Liver (tissue), 8 donors: ENCODE measurements at regions not wholly inside any gene's neighbourhood (a gene's known extent, or its start where the extent isn't known, plus 50 kb on each side); places are given as distances from the start of the nearest gene placed in this dataset.

ENCODE experiments used
- DNase-seq: peaks from one replicate; pipeline ENCODE4 v3.0.0-alpha.2; 2017; ENCODE audit warnings: low spot score
- H3K27ac ChIP-seq, 2 donors: one replicate each; pipeline ENCODE4 v1.7.0; 2013; ENCODE audit warnings: inconsistent platforms in 2 of 2, low read length in 2 of 2, control low read depth in 1 of 2, low read depth in 1 of 2, mild to moderate bottlenecking in 1 of 2
- H3K27me3 ChIP-seq, 4 donors: one replicate each; pipeline versions ENCODE4 v1.6.1 to v1.7.0; 2013; ENCODE audit warnings: low read length in 3 of 4, inconsistent platforms in 1 of 4, mild to moderate bottlenecking in 1 of 4, moderate library complexity in 1 of 4; ENCODE audit not compliant: control insufficient read depth in 4 of 4, insufficient read depth in 4 of 4
- H3K36me3 ChIP-seq, 4 donors: one replicate each; pipeline versions ENCODE4 v1.6.1 to v1.7.0; 2013; ENCODE audit warnings: low read length in 3 of 4, mild to moderate bottlenecking in 3 of 4, low read depth in 1 of 4, moderate library complexity in 1 of 4; ENCODE audit not compliant: control insufficient read depth in 4 of 4, insufficient read depth in 3 of 4
- H3K4me1 ChIP-seq, 4 donors: one replicate each; pipeline versions ENCODE4 v1.6.1 to v1.7.0; 2013; ENCODE audit warnings: low read length in 3 of 4, mild to moderate bottlenecking in 3 of 4, moderate library complexity in 1 of 4; ENCODE audit not compliant: control insufficient read depth in 4 of 4, insufficient read depth in 4 of 4
- H3K4me3 ChIP-seq, 3 donors: one replicate each; pipeline versions ENCODE4 v1.6.1 to v1.7.0; 2013; ENCODE audit warnings: low read length in 3 of 3, control low read depth in 1 of 3, low read depth in 1 of 3, mild to moderate bottlenecking in 1 of 3
- H3K9ac ChIP-seq, 2 donors: one replicate each; pipeline ENCODE4 v1.7.0; 2013; ENCODE audit warnings: low read length in 2 of 2, mild to moderate bottlenecking in 2 of 2, moderate library complexity in 2 of 2, control low read depth in 1 of 2, low read depth in 1 of 2
- H3K9me3 ChIP-seq, 4 donors: one replicate each; pipeline versions ENCODE4 v1.6.1 to v1.7.0; 2013; ENCODE audit warnings: low read length in 3 of 4; ENCODE audit not compliant: control insufficient read depth in 4 of 4
- ATF3 ChIP-seq: IDR thresholded peaks from 2 replicates; pipeline ENCODE4 v1.6.1; 2016; ENCODE audit warnings: antibody characterized with exemption
- EGR1 ChIP-seq, 2 donors: IDR thresholded peaks; 2 replicates each; pipeline ENCODE4 v1.6.1; 2016 to 2018; ENCODE audit warnings: antibody characterized with exemption in 2 of 2, low read depth in 2 of 2
- FOXA2 ChIP-seq: IDR thresholded peaks from 2 replicates; pipeline ENCODE4 v1.6.1; 2016; ENCODE audit warnings: antibody characterized with exemption
- HNF4A ChIP-seq, 2 donors: conservative IDR thresholded peaks; 2 replicates each; pipeline ENCODE4 v1.6.1; 2016; ENCODE audit warnings: antibody characterized with exemption in 2 of 2, mild to moderate bottlenecking in 2 of 2
- HNF4G ChIP-seq: IDR thresholded peaks from 2 replicates; pipeline ENCODE4 v1.6.1; 2016; ENCODE audit warnings: antibody characterized with exemption
- JUND ChIP-seq, 2 donors: IDR thresholded peaks; 2 replicates each; pipeline ENCODE4 v1.6.1; 2016; ENCODE audit warnings: antibody characterized with exemption in 2 of 2
- NR2F2 ChIP-seq: IDR thresholded peaks from 2 replicates; pipeline ENCODE4 v1.6.1; 2016; ENCODE audit warnings: antibody characterized with exemption
- RAD21 ChIP-seq, 2 donors: IDR thresholded peaks; 2 replicates each; pipeline ENCODE4 v1.6.1; 2016; ENCODE audit warnings: antibody characterized with exemption in 2 of 2, mild to moderate bottlenecking in 2 of 2
- RXRA ChIP-seq, 2 donors: IDR thresholded peaks; 2 replicates each; pipeline ENCODE4 v1.6.1; 2017 to 2018; ENCODE audit warnings: antibody characterized with exemption in 2 of 2, mild to moderate bottlenecking in 1 of 2
- SP1 ChIP-seq: IDR thresholded peaks from 2 replicates; pipeline ENCODE4 v1.6.1; 2018; ENCODE audit warnings: antibody characterized with exemption, mild to moderate bottlenecking
- TAF1 ChIP-seq: conservative IDR thresholded peaks from 2 replicates; pipeline ENCODE4 v1.6.1; 2016; ENCODE audit warnings: antibody characterized with exemption, mild to moderate bottlenecking
- YY1 ChIP-seq: IDR thresholded peaks from 2 replicates; pipeline ENCODE4 v1.6.1; 2016; ENCODE audit warnings: antibody characterized with exemption, mild to moderate bottlenecking
- ZBTB33 ChIP-seq: IDR thresholded peaks from 2 replicates; pipeline ENCODE4 v1.6.1; 2016; ENCODE audit warnings: antibody characterized with exemption
- WGBS: extraction: QIAGEN DNeasy Blood & Tissue Kit; methylation state at CpG from one replicate; pipeline ENCODE4 v1.1.7; 2013; 5-methylcytosine and 5-hydroxymethylcytosine counted together
- TF ChIP-seq, protein P1 (sequence below): IDR thresholded peaks from 2 replicates; pipeline ENCODE4 v1.6.1; 2016; ENCODE audit warnings: antibody characterized with exemption, mild to moderate bottlenecking
- TF ChIP-seq, protein P2 (sequence below): IDR thresholded peaks from 2 replicates; pipeline ENCODE4 v1.6.1; 2016; ENCODE audit warnings: antibody characterized with exemption
- TF ChIP-seq, protein P3 (sequence below): fragments of 150-350 bp; IDR thresholded peaks from 2 replicates; pipeline ENCODE4 v1.5.1; 2017; ENCODE audit warnings: improper control_type of control experiment, low read depth, low read length; ENCODE audit not compliant: missing input control
- donor health status: healthy.
- donor health status: healthy.
- donor health status: healthy.
- donor health status: healthy.
- donor health status: healthy.

DNA sequence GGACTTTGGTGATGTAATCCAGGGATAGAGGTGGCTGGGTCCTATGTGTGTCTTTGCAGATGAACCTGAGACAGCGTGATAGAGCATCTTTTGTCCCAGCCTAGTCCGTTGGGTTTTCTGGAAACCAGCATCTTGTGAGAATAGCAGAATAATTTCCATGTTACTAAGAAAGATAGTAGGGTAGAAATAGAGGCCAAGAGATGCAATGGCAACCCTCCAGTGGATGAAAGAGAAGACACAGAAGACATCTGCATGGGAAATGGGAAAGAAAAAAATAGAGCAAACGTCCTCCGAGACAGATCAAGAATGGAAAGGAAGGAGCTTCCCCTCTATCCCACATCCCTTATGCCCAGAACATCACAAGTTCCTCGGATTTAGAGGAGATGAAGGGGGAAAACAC lies 409.3 kb upstream of the TMEM132C start (continued):
- TF ChIP-seq, protein P1, sequence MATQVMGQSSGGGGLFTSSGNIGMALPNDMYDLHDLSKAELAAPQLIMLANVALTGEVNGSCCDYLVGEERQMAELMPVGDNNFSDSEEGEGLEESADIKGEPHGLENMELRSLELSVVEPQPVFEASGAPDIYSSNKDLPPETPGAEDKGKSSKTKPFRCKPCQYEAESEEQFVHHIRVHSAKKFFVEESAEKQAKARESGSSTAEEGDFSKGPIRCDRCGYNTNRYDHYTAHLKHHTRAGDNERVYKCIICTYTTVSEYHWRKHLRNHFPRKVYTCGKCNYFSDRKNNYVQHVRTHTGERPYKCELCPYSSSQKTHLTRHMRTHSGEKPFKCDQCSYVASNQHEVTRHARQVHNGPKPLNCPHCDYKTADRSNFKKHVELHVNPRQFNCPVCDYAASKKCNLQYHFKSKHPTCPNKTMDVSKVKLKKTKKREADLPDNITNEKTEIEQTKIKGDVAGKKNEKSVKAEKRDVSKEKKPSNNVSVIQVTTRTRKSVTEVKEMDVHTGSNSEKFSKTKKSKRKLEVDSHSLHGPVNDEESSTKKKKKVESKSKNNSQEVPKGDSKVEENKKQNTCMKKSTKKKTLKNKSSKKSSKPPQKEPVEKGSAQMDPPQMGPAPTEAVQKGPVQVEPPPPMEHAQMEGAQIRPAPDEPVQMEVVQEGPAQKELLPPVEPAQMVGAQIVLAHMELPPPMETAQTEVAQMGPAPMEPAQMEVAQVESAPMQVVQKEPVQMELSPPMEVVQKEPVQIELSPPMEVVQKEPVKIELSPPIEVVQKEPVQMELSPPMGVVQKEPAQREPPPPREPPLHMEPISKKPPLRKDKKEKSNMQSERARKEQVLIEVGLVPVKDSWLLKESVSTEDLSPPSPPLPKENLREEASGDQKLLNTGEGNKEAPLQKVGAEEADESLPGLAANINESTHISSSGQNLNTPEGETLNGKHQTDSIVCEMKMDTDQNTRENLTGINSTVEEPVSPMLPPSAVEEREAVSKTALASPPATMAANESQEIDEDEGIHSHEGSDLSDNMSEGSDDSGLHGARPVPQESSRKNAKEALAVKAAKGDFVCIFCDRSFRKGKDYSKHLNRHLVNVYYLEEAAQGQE, result no peak
- TF ChIP-seq, protein P2, sequence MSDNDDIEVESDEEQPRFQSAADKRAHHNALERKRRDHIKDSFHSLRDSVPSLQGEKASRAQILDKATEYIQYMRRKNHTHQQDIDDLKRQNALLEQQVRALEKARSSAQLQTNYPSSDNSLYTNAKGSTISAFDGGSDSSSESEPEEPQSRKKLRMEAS, result no peak
- TF ChIP-seq RXRA (IDR thresholded peaks at IDR 0.05) (no peak), HNF4A (conservative IDR thresholded peaks at IDR 0.05) (no peak), HNF4G (no peak), YY1 (no peak), RAD21 (IDR thresholded peaks at IDR 0.05) (no peak)

DNA sequence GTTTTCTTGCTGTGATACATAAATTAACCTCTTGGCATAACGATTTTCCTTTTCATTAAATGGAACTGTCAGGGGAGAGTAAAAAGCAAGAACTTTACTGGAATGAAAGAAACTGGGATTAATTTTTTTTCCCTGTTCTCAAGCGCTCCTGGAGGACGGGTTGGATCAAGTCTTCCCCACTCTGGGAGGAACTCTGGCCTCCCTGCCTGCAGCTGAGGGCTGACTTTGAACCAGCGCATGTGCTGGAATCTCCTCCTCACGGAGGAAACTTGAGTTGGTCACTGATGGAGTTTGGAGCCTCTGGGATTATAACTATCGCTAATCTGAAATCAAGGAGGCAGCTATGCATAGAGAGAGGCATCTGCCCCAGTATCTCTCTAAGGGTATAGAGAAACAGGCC lies 406.4 kb upstream of the TMEM132C start:
- no peak overlapping the region for H3K27ac ChIP-seq
- no peaks in the 10 kb centered on the region for H3K27me3 ChIP-seq
- no peak overlapping the region for H3K4me3 ChIP-seq
- H3K9me3 ChIP-seq, result peaks cover 1 to 6% (median 3%) of the 10 kb centered on the region in 4 donors
- H3K9ac ChIP-seq, result no peak overlapping the region
- WGBS, result 67% methylated on average over 6 of the region's 6 CpGs
- H3K4me1 ChIP-seq, result no peaks in the 10 kb centered on the region
- DNase-seq, result no peak
- TF ChIP-seq TAF1 (no peak), SP1 (no peak), EGR1 (IDR thresholded peaks at IDR 0.05; ENCODE audit: low read depth in 2 of 2) (no peak), YY1 (no peak), NR2F2 (no peak), ZBTB33 (no peak), HNF4G (no peak), RXRA (IDR thresholded peaks at IDR 0.05) (no peak), ATF3 (no peak), JUND (IDR thresholded peaks at IDR 0.05) (no peak), FOXA2 (no peak), RAD21 (IDR thresholded peaks at IDR 0.05) (no peak)
- TF ChIP-seq, protein P1, result no peak
- TF ChIP-seq, protein P3, sequence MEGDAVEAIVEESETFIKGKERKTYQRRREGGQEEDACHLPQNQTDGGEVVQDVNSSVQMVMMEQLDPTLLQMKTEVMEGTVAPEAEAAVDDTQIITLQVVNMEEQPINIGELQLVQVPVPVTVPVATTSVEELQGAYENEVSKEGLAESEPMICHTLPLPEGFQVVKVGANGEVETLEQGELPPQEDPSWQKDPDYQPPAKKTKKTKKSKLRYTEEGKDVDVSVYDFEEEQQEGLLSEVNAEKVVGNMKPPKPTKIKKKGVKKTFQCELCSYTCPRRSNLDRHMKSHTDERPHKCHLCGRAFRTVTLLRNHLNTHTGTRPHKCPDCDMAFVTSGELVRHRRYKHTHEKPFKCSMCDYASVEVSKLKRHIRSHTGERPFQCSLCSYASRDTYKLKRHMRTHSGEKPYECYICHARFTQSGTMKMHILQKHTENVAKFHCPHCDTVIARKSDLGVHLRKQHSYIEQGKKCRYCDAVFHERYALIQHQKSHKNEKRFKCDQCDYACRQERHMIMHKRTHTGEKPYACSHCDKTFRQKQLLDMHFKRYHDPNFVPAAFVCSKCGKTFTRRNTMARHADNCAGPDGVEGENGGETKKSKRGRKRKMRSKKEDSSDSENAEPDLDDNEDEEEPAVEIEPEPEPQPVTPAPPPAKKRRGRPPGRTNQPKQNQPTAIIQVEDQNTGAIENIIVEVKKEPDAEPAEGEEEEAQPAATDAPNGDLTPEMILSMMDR, result no peak
- TF ChIP-seq, protein P2, result no peak
- H3K36me3 ChIP-seq, result no peaks in the 10 kb centered on the region
